Erythroblast (primary cell): ENCODE measurements at regions not wholly inside any gene's neighbourhood (a gene's known extent, or its start where the extent isn't known, plus 50 kb on each side); places are given as distances from the start of the nearest gene placed in this dataset.

Experiments
- GATA1 ChIP-seq: IDR thresholded peaks from 2 replicates; pipeline ENCODE4 v1.6.1; 2011; ENCODE audit warnings: low read depth, mild to moderate bottlenecking, control low read depth, low read length, moderate library complexity
- POLR2A ChIP-seq: IDR thresholded peaks from 2 replicates; pipeline ENCODE4 v1.6.1; 2011; ENCODE audit warnings: mild to moderate bottlenecking, low read length

DNA sequence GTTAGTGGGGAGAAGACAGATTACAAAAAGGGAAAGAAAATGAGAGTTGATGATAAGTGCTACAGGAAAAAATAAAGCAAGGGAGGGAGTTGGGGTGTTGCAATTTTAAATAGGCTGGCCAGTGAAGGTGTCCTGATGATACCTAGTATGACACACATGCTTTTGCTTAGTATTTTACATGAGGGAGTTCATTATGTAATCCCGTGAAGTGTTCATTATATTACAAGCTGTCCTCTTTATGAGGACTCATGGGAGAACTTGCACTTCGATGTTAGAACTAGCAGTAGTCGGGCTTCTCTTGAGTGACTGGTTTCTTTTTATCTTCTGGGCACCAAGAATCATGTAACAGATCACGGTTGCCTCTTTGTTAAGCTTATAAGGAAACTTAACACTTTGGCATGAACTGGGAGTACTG, 102.3 kb upstream of the MTPN start:
- TF ChIP-seq POLR2A (no peak), GATA1 (no peak)
